Neural crest cell (in vitro differentiated cells): ENCODE measurements at regions not wholly inside any gene's neighbourhood (a gene's known extent, or its start where the extent isn't known, plus 50 kb on each side); places are given as distances from the start of the nearest gene placed in this dataset.

ENCODE experiments used
- DNase-seq: peaks from one replicate; pipeline ENCODE4 v3.0.0; 2021; ENCODE audit warnings: low read depth, mixed read lengths, low spot score
- H3K27ac Mint-ChIP-seq: one replicate; pipeline ENCODE4 v1.8.0; 2021; ENCODE audit warnings: mild to moderate bottlenecking, mixed read lengths; ENCODE audit not compliant: unreplicated experiment
- H3K27me3 Mint-ChIP-seq: 2 replicates; pipeline ENCODE4 v1.8.0; 2021; ENCODE audit warnings: low read depth, mild to moderate bottlenecking, mixed read lengths
- H3K36me3 Mint-ChIP-seq: 2 replicates; pipeline ENCODE4 v1.8.0; 2021; ENCODE audit warnings: low read depth, mild to moderate bottlenecking, mixed read lengths
- H3K4me1 Mint-ChIP-seq: 2 replicates; pipeline ENCODE4 v1.8.0; 2021; ENCODE audit warnings: mixed read lengths
- H3K4me3 Mint-ChIP-seq: one replicate; pipeline ENCODE4 v1.8.0; 2021; ENCODE audit warnings: mild to moderate bottlenecking, mixed read lengths
- H3K9me3 Mint-ChIP-seq: 2 replicates; pipeline ENCODE4 v1.8.0; 2021; ENCODE audit warnings: mixed read lengths
- TF ChIP-seq, protein P1 (sequence below): fragments of 200-600 bp; sonication (generic); conservative IDR thresholded peaks from 2 replicates; pipeline ENCODE4 v1.5.0; 2021; ENCODE audit warnings: antibody characterized with exemption, mild to moderate bottlenecking

DNA sequence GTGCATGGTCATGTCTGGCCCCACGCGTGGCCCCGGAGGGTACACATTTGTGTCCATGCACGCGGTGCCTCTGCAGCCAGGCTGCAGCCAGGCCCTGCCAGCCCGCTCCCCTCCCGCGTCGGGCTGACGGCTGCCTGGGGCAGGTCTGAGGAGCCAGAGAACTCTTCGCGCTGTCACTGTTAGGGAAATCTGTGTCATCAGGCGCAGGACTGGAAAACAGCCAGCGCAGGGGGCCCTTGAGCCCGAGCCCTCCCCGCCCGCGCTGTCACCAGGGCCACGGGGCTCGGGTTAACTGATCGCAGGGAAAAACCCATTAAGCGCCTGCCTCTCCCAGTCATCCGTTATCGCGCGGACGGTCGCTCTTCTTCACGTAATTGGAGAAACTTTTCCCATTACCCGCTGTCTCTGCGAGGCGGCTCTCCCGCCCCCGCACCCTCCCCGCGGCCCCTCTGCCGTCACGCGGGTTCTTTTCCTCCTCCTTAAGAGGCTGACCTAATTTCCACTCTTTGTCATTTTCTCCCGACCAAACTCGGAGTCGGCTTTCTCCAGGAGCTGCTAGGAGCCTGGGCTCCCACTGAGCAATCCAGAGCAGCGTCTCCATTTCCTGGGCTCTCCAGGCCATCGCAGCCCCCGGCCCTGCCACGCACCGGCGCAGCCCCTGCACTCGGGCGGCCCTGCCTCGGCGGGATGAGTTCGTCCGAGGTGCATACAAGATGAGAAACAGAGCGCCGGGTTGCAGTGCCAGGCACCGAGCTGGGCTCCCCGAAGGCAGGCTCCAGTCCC, 57.5 kb upstream of the PRR23E start:
- TF ChIP-seq, protein P1, sequence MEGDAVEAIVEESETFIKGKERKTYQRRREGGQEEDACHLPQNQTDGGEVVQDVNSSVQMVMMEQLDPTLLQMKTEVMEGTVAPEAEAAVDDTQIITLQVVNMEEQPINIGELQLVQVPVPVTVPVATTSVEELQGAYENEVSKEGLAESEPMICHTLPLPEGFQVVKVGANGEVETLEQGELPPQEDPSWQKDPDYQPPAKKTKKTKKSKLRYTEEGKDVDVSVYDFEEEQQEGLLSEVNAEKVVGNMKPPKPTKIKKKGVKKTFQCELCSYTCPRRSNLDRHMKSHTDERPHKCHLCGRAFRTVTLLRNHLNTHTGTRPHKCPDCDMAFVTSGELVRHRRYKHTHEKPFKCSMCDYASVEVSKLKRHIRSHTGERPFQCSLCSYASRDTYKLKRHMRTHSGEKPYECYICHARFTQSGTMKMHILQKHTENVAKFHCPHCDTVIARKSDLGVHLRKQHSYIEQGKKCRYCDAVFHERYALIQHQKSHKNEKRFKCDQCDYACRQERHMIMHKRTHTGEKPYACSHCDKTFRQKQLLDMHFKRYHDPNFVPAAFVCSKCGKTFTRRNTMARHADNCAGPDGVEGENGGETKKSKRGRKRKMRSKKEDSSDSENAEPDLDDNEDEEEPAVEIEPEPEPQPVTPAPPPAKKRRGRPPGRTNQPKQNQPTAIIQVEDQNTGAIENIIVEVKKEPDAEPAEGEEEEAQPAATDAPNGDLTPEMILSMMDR, result no peak
- Mint-ChIP-seq H3K9me3 (no peaks in the 10 kb centered on the region), H3K27ac (no peak overlapping the region), H3K4me1 (peaks cover 24% of the 10 kb centered on the region), H3K27me3 (peaks cover 54% of the 10 kb centered on the region), H3K36me3 (no peaks in the 10 kb centered on the region), H3K4me3 (peak overlapping the region; percentile 60)
- DNase-seq, result no peak

GRCh38 chr3:127136024-127136600, 56.8 kb upstream of the PRR23E start:
- Mint-ChIP-seq H3K27me3 (peaks cover 54% of the 10 kb centered on the region), H3K4me3 (no peak overlapping the region)

DNA sequence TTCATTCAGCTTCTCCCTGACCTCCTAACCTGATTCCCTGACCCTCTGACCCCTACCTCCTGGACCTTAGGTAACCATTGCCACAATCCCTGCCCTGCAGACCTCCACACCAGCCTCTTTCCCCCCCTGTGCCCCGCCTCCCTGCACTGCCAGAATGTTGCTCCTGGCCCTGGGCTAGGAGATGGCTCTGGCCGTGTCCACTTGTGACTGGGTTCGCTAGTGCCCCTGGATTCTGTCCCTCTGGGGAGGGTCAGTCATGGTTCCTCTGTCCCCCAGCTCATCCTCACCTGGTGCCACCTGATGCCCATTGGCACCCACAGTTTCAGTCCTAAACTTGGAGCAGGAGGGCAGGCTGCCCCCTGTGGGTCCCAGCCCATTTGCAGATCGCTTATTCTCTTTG, 56.2 kb upstream of the PRR23E start:
- no peaks in the 10 kb centered on the region for H3K36me3 Mint-ChIP-seq
- H3K9me3 Mint-ChIP-seq, result no peaks in the 10 kb centered on the region
- TF ChIP-seq, protein P1, result no peak
- H3K27me3 Mint-ChIP-seq, result peaks cover 54% of the 10 kb centered on the region
- no peak for DNase-seq
- H3K27ac Mint-ChIP-seq, result peak overlapping the region; percentile 35
- peaks cover 24% of the 10 kb centered on the region for H3K4me1 Mint-ChIP-seq
- no peak overlapping the region for H3K4me3 Mint-ChIP-seq

More at GRCh38 chr3:127136024-127136600, 56.8 kb upstream of the PRR23E start:
- no peak overlapping the region for H3K27ac Mint-ChIP-seq
- peaks cover 24% of the 10 kb centered on the region for H3K4me1 Mint-ChIP-seq
- TF ChIP-seq, protein P1, result no peak
- no peaks in the 10 kb centered on the region for H3K9me3 Mint-ChIP-seq
- DNase-seq, result no peak
- H3K36me3 Mint-ChIP-seq, result no peaks in the 10 kb centered on the region

GRCh38 chr3:127137113-127137512, 55.8 kb upstream of the PRR23E start:
- no peaks in the 10 kb centered on the region for H3K9me3 Mint-ChIP-seq
- TF ChIP-seq, protein P1, result no peak
- H3K27ac Mint-ChIP-seq, result no peak overlapping the region
- H3K27me3 Mint-ChIP-seq, result peaks cover 54% of the 10 kb centered on the region
- DNase-seq, result no peak
- H3K36me3 Mint-ChIP-seq, result no peaks in the 10 kb centered on the region
- no peak overlapping the region for H3K4me3 Mint-ChIP-seq
- peaks cover 24% of the 10 kb centered on the region for H3K4me1 Mint-ChIP-seq

DNA sequence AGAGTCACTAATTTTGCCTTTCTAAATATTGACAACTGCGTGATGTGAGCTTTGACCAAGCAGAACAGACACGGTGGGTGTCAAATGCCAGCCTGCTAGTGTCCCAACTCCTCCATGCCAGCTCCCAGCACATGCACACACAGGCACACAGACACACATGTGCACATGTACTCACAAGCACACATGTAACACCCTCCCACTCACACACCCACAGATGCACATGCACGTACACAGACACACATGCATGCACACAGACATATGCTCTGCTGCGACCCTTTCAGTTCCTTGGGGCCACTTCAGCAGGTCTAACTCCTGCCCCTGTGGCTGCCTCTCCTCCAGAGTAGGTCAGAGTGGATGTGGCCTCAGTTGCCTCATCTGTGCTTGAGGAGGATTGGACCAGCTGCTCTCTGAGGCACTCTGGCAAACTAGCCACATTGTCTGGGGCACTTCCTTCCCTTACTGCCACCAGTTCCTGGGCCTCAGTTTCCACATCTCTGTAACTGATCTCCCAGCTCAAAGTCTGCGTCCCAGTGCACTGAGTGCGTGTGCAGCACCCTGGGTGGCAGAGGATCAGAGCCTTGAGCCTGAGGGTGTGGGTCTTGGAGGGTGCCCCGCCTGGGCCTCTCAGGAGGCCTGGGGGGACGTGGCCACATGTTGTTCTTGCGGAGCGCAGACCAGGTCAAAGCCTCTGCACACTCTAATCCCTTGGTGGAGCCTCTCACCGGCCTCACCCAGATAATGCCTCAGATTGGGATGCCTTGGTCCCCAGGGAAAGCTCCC, 55.0 kb upstream of the PRR23E start:
- no peak overlapping the region for H3K4me3 Mint-ChIP-seq
- no peaks in the 10 kb centered on the region for H3K36me3 Mint-ChIP-seq
- peaks cover under 1% of the 10 kb centered on the region for H3K9me3 Mint-ChIP-seq
- peaks cover 54% of the 10 kb centered on the region for H3K27me3 Mint-ChIP-seq
- H3K27ac Mint-ChIP-seq, result no peak overlapping the region
- TF ChIP-seq, protein P1, result no peak
- DNase-seq, result no peak
- H3K4me1 Mint-ChIP-seq, result peaks cover 20% of the 10 kb centered on the region
